ENCODE measurements at regions not wholly inside any gene's neighbourhood (a gene's known extent, or its start where the extent isn't known, plus 50 kb on each side); places are given as distances from the start of the nearest gene placed in this dataset.

GRCh38 chr12:115357681-115358080 lies 673.7 kb upstream of the TBX3 start:
- no peak for DNase-seq

DNA sequence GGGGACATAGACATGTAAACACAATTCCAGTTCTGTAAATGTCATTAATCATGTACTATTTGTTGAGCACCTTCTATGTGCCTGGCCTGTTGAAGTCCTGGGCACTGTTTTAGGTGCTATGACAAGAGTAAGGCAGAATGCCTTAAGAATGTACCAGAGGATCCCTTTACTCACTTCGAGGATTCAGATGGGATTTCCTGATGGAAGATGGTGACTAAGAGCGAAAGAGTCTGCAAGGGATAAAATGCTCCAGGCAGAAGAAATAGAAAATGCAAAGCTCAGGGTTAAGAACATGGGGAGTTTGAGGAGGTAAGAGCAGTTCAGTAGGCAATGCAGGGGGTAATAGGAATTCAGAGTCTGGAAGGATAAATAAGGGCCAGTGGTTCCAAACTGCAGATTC lies 671.3 kb upstream of the TBX3 start:
- DNase-seq, result no peak

DNA sequence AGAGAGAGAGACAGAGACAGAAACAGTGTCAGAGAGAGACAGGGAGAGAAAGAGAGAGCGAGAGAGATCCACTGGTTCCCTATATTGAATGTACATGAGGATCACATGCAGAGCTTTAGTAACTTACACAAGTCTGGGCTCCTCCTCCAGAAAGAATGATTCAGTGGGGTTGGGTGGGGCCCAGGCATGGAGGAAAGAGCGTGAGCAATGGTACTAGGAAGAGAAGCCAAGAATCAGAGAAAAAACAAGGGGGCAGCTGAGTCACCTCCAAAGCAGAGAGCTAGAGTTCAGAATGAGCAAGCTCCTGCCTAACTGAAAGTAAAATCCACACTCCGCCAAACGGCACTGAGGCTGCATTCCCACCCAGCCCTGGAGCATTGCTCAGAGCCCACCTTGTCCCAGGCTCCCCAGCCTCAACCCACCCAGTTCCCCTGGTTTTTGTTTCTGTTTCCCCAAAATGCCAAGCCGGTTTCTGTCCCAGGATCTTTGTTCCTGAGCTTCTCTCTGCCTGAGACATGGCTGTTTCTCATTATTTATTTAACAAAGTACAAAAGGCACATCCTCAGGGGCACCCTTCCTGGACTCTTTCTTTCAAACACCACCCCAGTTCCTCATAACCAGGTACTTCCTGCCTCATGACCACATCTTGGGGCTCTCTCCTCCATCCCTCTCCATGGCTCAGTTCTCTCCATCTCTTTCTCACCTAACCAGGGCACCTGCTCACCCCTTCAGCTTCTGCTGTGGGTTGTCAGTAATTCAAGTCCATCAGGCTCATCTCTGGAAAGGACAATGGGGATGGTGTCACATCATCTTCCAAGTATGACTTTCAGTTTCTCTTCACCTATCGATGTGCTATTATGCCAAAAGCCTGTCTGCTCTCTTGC lies 670.3 kb upstream of the TBX3 start:
- DNase-seq, result no peak

DNA sequence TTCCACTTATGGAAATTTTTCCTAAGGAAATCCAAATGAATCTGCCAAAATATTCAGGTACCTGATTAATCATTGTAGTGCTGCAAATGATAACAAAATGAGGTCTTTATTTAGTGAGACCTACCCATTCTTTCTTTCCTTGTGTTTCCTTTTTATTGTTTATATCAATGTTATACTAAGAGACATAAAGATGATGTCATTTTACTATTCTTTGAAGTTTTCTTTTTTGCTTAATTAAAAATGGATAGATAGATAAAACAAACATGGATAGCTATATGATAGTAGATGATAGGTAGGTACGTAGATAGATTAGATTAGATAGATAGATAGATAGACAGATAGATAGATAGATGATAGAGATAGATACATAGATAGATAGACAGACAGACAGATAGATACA lies 669.5 kb upstream of the TBX3 start:
- no peak for DNase-seq

- no peak for DNase-seq
Measured at GRCh38 chr12:115351514-115352077, 667.6 kb upstream of the TBX3 start.

- no peak for DNase-seq
Measured at GRCh38 chr12:115349711-115350110, 665.7 kb upstream of the TBX3 start.

- DNase-seq, result no peak
Measured at GRCh38 chr12:115348301-115348700, 664.3 kb upstream of the TBX3 start.

GRCh38 chr12:115343601-115344000 lies 659.6 kb upstream of the TBX3 start:
- no peak for DNase-seq

DNA sequence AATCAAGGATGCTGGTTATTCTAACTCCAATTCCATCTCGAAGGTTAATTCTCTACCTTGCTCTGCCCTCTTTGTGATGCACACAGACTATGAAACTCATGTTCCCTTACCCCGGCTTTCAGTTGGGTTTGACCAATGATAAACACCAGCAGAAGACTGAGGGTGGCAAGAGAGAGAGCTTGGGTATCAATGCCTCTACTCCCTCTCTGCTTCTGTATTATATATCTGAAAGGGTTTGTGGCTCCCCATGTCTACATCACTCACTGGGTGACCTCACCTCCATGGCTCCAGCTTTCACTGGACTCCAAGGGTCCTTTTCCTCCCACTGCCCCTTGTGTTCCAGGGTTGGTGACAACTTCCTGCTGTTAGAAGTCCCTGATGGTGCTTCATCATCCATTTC lies 659.0 kb upstream of the TBX3 start:
- DNase-seq, result no peak

- no peak for DNase-seq
Measured at GRCh38 chr12:115341442-115341841, 657.5 kb upstream of the TBX3 start.

GRCh38 chr12:115338566-115339294 lies 654.8 kb upstream of the TBX3 start:
- no peak for DNase-seq

- no peak for DNase-seq
Measured at GRCh38 chr12:115337693-115338543, 653.9 kb upstream of the TBX3 start.

GRCh38 chr12:115336506-115336905 lies 652.5 kb upstream of the TBX3 start:
- no peak for DNase-seq

GRCh38 chr12:115335594-115335993 lies 651.6 kb upstream of the TBX3 start:
- DNase-seq, result no peak

DNA sequence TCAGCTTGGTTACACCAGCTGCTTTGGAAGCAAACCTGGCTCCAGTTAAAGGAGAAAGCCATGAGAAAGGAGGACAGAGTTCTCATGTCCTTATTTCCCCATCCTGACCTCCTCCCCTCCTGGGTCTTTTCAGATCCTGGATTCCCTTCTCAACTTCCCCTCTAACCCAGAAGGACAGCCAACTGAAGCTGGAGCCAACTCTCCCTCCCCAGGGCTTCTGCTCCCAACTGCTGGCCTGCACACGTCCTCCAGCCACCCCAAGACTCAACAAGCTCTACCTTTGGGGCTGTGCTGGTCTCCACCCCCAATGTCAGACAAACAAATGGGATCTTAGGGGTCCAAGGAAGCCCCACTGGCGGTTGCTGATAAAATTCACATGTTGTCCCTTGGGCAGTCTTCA lies 651.1 kb upstream of the TBX3 start:
- no peak for DNase-seq

- DNase-seq, result no peak
Measured at GRCh38 chr12:115332945-115333344, 649.0 kb upstream of the TBX3 start.

GRCh38 chr12:115325858-115326257 lies 641.9 kb upstream of the TBX3 start:
- no peak for DNase-seq

DNA sequence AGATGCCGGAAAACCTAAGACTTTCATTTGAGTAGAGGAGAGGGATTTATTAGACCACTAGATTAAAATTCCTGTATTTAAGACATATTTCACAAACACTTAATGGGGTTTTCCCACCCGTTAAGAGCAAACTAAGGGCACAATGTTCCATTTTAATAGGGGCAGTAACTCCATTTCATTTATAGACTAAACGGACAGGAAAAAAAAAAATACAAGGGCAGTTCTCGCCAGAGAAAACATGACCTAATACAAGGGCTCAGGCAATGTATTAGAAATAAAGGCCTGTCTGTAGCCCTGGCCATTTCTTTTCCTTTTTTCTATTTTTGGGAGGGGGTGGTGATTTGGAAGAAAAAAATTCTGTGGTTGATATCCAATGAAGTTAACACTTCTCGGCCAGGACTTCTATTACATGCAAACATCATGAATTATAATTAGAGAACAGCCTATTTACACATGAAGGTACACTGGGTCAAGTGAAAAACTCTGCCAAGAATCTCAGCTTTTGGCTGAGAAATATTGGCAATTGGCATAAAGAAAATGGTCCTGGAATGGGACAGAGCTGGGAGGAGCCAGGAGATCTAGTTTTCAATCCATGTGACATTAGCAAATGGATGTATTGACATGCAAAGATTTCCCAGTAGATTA lies 641.1 kb upstream of the TBX3 start:
- DNase-seq, result peak; percentile 45

- no peak for DNase-seq
Measured at GRCh38 chr12:115323223-115323905, 639.4 kb upstream of the TBX3 start.

DNA sequence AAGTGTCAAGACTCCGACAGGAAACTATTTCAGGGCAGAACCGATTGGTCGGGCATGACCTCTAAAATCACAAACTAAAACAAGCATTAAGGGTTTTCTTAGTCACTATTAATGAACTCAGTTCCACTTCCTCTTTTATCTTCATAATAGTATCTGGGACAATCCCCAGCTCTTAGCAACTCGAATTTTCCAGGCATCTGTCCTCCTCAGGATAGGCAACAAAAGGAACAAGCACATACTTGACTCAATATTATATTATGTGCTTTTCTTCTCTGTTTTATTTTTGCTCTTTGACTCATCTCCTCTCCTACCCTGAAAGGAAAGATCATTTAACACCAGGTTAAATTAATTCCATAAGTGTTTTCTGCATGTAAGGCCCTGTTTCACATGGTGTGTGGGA lies 638.3 kb upstream of the TBX3 start:
- no peak for DNase-seq

DNA sequence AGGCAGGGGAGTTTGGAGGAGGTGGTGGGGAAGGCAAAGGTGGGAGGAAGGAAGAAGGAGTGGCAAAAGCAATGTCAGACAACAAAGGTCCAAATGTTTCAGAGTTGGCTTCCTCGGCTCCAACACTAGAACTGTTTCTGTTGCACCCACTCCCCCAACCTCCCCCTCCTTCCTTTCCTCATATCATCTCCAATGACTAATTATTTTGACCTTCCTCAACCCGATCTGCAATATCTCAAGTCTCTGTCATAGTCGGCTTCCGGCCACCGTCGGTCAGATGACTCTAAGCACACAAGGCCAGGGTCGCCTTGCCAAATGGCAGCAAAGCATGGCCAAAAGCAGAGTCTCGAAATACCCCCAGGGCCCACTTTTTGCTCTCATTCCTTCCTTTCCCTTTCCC lies 637.0 kb upstream of the TBX3 start:
- no peak for DNase-seq

Data from renal pelvis (tissue), 1 donor.